ENCODE measurements at regions not wholly inside any gene's neighbourhood (a gene's known extent, or its start where the extent isn't known, plus 50 kb on each side); places are given as distances from the start of the nearest gene placed in this dataset.

DNA sequence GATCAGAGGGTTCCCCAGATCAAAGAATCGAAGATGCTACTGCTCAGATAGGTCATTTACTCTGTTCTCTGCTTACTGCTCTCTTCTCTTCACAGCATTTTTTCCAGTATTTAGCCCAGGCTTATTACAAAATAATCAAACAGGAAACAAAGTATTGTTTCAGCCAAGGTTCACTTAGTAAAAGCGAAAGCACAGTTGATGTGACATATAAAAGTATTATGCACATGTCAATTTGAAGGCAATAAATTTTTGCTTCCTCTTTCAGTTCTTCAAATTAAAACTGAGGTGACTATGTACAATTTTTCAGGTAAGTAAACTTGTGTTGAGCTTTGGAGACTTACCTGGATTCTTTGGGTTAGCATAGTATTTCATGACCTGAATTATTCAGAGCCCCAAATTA, 262.8 kb upstream of the CHST9 start:
- DNase-seq = no peak

DNA sequence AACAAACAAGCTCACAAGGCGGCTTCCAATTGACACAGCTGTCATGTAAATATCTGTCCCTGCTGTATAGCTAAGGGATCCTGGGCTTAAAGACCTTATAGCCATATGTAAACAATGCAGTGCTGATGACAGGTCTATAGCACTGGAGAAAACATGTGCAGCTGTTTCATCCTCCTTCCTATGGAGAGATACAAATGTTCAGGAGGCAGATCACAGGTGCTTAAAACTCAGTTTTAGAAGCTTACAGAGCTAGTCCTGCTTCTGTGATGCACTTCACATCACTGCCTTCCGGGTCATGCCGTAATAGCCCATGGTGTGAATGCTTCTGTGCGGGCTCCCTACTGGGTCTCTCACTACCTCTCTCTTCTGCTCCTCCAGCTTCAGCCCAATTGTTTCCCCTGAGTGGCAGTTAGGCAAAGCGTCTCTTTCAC, 262.4 kb upstream of the CHST9 start:
- no peak for DNase-seq

- DNase-seq = no peak
These were observed 245.5 kb upstream of the CHST9 start for GRCh38 chr18:27430595-27430994.

DNA sequence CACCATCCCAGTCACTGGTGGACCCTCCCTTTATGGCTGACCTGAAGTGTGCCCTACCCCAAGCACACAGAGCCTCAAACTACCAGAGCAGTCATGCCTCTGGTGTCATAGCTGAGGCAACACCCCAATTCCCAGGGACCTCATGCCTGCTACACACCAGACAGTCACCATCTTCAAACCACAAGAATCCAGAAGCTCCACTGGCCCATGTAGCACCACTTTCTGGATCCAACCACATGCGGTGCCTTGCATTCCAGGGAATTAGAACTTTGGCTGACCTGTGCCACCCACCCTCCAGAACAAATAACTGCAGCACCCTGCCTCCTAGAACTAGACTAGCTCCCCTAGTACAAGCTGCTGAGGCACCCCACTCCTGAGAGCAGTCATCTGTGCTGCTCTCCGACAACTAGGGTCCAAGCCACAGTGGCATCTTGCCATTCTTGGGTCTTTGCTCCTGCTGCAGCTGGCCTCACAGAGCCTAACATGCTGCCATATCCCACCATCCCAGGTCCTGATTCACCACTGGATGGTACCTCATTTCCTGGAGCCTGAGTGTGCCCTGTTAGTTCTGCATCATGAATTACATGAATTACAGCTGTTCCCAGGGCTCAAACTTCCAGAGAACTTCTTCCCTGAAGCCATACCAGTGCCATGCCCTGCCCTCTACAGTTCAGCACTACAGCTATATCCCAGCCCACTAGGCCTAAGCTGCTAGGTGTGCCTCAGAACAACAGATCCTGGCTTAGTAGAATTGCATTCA, 243.8 kb upstream of the CHST9 start:
- DNase-seq = no peak

- DNase-seq = no peak
These were observed 243.0 kb upstream of the CHST9 start for GRCh38 chr18:27428120-27428519.

GRCh38 chr18:27423581-27423980, 238.5 kb upstream of the CHST9 start:
- DNase-seq = no peak

GRCh38 chr18:27419646-27420045, 234.5 kb upstream of the CHST9 start:
- DNase-seq = no peak

DNA sequence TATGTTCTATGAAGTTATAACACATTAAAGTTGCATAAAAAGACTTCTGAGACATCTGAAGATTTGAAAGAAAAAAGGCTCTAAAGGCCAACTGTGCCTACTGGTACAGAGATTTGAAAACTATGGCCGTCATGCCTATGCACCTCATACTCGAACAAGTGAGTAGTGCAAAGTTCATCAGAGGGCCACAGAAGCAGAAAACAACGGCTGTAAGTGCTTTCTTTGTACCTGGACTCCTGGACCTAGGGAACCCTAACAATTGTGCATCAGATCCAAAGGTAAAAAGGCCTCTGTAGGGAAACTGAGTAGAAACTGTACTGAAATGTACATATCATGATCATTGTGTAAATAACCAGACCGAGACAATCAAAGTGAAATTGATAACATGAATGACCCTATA, 230.4 kb upstream of the CHST9 start:
- DNase-seq = no peak

- no peak for DNase-seq
These were observed 229.6 kb upstream of the CHST9 start for GRCh38 chr18:27414682-27415081.

- DNase-seq = no peak
These were observed 228.6 kb upstream of the CHST9 start for GRCh38 chr18:27413495-27414401.

GRCh38 chr18:27412556-27412955, 227.4 kb upstream of the CHST9 start:
- DNase-seq = no peak

DNA sequence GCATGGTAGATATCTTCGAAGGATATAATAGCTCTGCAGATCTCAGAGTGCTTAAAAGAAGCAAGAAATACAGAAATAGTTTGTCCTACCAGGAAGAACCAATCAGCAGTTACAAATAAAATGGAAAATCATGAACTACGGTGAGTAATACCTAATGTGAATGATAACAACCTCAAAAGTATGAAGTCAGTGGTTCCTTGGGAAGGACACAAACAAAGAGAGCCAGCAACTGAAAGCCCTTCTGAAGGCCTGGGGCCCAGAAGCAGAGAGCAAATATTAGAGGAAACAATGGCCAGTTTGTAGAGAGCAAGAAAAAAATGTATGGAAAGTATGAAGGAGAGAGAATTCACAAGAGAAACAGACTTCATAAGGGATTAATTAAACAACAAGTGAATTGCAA, 226.8 kb upstream of the CHST9 start:
- no peak for DNase-seq

GRCh38 chr18:27411013-27411412, 225.9 kb upstream of the CHST9 start:
- no peak for DNase-seq

- no peak for DNase-seq
These were observed 219.7 kb upstream of the CHST9 start for GRCh38 chr18:27404855-27405254.

GRCh38 chr18:27400001-27400400, 214.9 kb upstream of the CHST9 start:
- no peak for DNase-seq

DNA sequence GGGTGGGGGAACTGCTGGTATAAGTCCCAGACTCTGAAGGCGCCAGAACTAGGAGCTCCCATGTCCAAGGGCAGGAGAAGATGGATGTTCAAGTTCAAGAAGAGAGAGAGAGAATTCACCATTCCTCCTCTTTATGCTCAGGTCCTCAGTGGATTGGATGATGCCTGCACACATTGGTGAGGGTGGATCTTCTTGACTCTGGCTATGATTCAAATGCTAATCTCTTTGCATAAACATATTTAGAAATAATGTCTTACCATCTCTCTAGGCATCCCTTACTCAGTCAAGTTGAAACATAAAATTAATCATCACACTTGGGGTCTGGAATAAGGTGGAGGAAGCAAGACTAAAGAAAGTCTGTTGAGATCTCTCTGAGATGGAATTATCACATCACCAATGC, 210.6 kb upstream of the CHST9 start:
- DNase-seq = no peak

DNA sequence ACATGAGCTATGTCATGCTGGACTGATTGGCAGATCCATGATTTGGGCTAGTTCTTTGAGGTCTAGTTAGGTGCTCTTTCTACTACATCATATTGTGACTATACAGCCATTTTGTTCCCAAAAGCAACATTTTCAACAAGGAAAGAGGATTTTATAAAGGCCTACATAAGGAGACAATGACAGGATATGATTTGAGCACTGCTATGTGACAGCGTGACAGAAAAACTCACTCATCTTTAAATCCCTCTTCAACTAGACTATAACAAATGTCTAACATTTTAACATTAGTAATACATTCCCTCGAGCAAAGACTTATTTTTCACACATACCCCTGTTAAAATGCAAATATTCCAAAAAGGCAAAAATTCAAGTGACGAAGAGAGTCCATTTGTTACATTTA, 209.6 kb upstream of the CHST9 start:
- DNase-seq = no peak

DNA sequence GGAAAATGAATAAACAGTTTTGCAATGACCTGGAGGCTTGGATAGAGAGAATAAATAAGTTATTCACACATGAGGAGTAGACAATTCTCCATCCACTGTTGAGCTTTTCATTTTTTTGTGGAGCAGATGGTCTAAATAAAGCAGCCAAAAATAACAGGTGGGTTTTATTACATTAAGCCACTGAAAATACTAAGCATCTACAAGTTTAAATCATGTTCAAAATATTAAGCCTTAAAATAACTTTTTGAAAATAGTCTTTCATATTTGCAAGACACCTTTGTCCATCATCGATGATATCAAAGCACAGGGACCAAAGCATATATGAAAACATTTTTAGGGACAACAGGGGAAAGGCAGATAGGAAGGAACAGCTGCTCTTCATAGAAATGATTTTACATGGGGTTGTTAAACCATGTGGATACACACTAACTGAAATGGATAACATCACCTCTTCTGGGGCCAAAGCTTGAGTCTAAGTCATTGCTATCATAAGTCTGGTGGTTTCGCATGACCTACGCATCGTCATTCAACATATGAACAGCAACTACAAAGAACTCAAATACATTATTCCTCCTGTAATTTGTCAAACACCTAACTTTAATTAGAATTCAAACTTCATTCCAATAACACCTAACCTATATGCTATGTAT, 197.6 kb upstream of the CHST9 start:
- no peak for DNase-seq

- no peak for DNase-seq
These were observed 193.5 kb upstream of the CHST9 start for GRCh38 chr18:27378431-27379095.

- no peak for DNase-seq
These were observed 192.1 kb upstream of the CHST9 start for GRCh38 chr18:27377251-27377650.

GRCh38 chr18:27372386-27372785, 187.3 kb upstream of the CHST9 start:
- DNase-seq = no peak

DNA sequence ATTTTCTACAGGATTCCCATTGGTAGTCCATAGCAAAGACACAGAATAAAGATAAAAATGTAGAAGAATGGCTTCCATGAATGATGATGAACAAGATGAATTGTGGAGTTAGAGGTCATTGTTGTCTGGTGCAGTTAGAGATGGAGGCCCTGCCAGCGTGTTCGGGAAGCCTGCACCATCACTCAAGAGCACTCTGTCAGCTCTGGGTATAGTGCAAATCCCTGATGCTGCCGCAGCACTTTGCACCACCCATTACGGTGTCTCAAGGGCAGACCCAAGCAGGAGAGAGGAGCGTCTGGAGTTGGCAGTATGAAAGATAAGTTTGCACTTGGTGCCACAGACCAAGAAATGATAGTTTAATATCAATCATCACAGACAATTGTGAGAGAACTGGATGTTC, 181.6 kb upstream of the CHST9 start:
- no peak for DNase-seq

GRCh38 chr18:27366151-27366550, 181.0 kb upstream of the CHST9 start:
- DNase-seq = no peak

Measured in KG1 (cell line).